ENCODE measurements at regions not wholly inside any gene's neighbourhood (a gene's known extent, or its start where the extent isn't known, plus 50 kb on each side); places are given as distances from the start of the nearest gene placed in this dataset.

DNA sequence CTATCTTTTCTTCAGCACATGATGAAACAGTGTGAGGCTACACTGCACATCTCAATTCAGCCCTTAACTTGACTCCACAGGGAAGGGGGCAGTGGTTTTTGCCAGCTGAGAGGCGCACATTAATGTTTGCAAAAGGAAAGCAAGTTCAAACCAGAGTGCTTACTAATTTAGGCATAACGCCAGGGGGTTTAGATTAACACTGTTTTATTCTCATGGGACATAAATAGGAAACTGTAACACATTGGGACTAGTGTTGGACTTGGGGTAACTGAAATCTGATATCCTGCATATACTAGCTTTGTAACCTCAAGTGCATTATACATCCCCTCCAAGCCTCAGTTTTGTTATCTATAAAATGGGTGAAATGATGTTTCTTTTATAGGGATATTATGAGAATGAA lies 821.2 kb upstream of the ID2 start:
- TF ChIP-seq CTCF (conservative IDR thresholded peaks at IDR 0.05; ENCODE audit: low read depth, low read length) (no peak), EZH2 (IDR thresholded peaks at IDR 0.05; ENCODE audit: borderline replicate concordance, low read depth, low read length, poor library complexity, severe bottlenecking) (no peak)
